WTC11 (cell line): ENCODE measurements at regions not wholly inside any gene's neighbourhood (a gene's known extent, or its start where the extent isn't known, plus 50 kb on each side); places are given as distances from the start of the nearest gene placed in this dataset.

Experiments
- ATAC-seq: fragments of 200-7000 bp; cut with Tn5 transposase; 2 replicates; pipeline ENCODE4 v1.10.0; 2021; ENCODE audit warnings: mild to moderate bottlenecking, moderate library complexity
- CTCF ChIA-PET: fragments of 300-600 bp; sonication (Branson Sonifier 250); formaldehyde crosslinking; loops from one replicate; lab custom pipeline; 2021; ENCODE audit warnings: antibody characterized with exemption; lab: Charles Lee
- POLR2A ChIA-PET: fragments of 350-600 bp; sonication (Branson Sonifier 250); formaldehyde crosslinking; loops from one replicate; lab custom pipeline; 2021; ENCODE audit warnings: antibody characterized with exemption; lab: Charles Lee
- DNase-seq: peaks from one replicate; pipeline ENCODE4 v3.0.0; 2021; ENCODE audit warnings: low spot score
- H3K27ac Mint-ChIP-seq: 2 replicates; pipeline ENCODE4 v1.8.0; 2021; ENCODE audit warnings: mixed read lengths
- H3K27me3 Mint-ChIP-seq: 2 replicates; pipeline ENCODE4 v1.8.0; 2021; ENCODE audit warnings: low read depth, mild to moderate bottlenecking, moderate library complexity, mixed read lengths
- H3K36me3 Mint-ChIP-seq: 2 replicates; pipeline ENCODE4 v1.8.0; 2021; ENCODE audit warnings: mixed read lengths
- H3K4me1 Mint-ChIP-seq: 2 replicates; pipeline ENCODE4 v1.8.0; 2022; ENCODE audit warnings: mixed read lengths
- H3K4me3 Mint-ChIP-seq: 2 replicates; pipeline ENCODE4 v1.8.0; 2021; ENCODE audit warnings: mild to moderate bottlenecking, moderate library complexity, mixed read lengths
- H3K9me3 Mint-ChIP-seq: 2 replicates; pipeline ENCODE4 v1.8.0; 2021; ENCODE audit warnings: mixed read lengths
- ATF3 ChIP-seq: sonication (generic); formaldehyde crosslinking; conservative IDR thresholded peaks from 2 replicates; pipeline ENCODE4 v1.8.1; 2022; ENCODE audit warnings: mild to moderate bottlenecking, missing genetic modification reagents
- CREM ChIP-seq: sonication (generic); formaldehyde crosslinking; IDR thresholded peaks from 2 replicates; pipeline ENCODE4 v1.8.1; 2022; ENCODE audit warnings: mild to moderate bottlenecking, missing genetic modification reagents, moderate library complexity
- ESRRA ChIP-seq: sonication (generic); formaldehyde crosslinking; IDR thresholded peaks from 2 replicates; pipeline ENCODE4 v1.8.1; 2022; ENCODE audit warnings: mild to moderate bottlenecking, missing genetic modification reagents, borderline replicate concordance
- JUN ChIP-seq: sonication (generic); formaldehyde crosslinking; IDR thresholded peaks from 2 replicates; pipeline ENCODE4 v1.8.0; 2023; ENCODE audit warnings: mild to moderate bottlenecking, missing genetic modification reagents
- MYBL2 ChIP-seq: sonication (generic); formaldehyde crosslinking; IDR thresholded peaks from 2 replicates; pipeline ENCODE4 v1.8.1; 2023; ENCODE audit warnings: mild to moderate bottlenecking, moderate library complexity, missing genetic modification reagents
- NFYB ChIP-seq: sonication (generic); formaldehyde crosslinking; conservative IDR thresholded peaks from 2 replicates; pipeline ENCODE4 v1.8.0; 2022; ENCODE audit warnings: low read depth, missing genetic modification reagents
- TEAD4 ChIP-seq: sonication (generic); formaldehyde crosslinking; IDR thresholded peaks from 2 replicates; pipeline ENCODE4 v1.8.0; 2022; ENCODE audit warnings: mild to moderate bottlenecking, missing genetic modification reagents
- ZBTB21 ChIP-seq: sonication (generic); formaldehyde crosslinking; IDR thresholded peaks from 2 replicates; pipeline ENCODE4 v1.8.1; 2023; ENCODE audit warnings: mild to moderate bottlenecking, missing genetic modification reagents, borderline replicate concordance
- ZNF671 ChIP-seq: fragments of 250-450 bp; sonication (Bioruptor Pico); IDR thresholded peaks from 2 replicates; pipeline ENCODE4 v1.8.0; 2021; ENCODE audit warnings: mild to moderate bottlenecking
- TF ChIP-seq, protein P1 (sequence below): fragments of 200-600 bp; IDR thresholded peaks from 2 replicates; pipeline ENCODE4 v1.8.0; 2022; ENCODE audit warnings: antibody characterized with exemption
- TF ChIP-seq, protein P2 (sequence below): sonication (generic); formaldehyde crosslinking; IDR thresholded peaks from 2 replicates; pipeline ENCODE4 v1.8.0; 2022; ENCODE audit warnings: mild to moderate bottlenecking, missing genetic modification reagents
- TF ChIP-seq, protein P3 (sequence below): sonication (generic); formaldehyde crosslinking; IDR thresholded peaks from 2 replicates; pipeline ENCODE4 v1.8.1; 2022; ENCODE audit warnings: mild to moderate bottlenecking, missing genetic modification reagents, moderate library complexity, borderline replicate concordance
- TF ChIP-seq, protein P4 (sequence below): sonication (generic); formaldehyde crosslinking; IDR thresholded peaks from 2 replicates; pipeline ENCODE4 v1.8.0; 2022; ENCODE audit warnings: missing genetic modification reagents
- TF ChIP-seq, protein P5 (sequence below): sonication (generic); formaldehyde crosslinking; IDR thresholded peaks from 2 replicates; pipeline ENCODE4 v1.8.0; 2022; ENCODE audit warnings: mild to moderate bottlenecking, missing genetic modification reagents
- TF ChIP-seq, protein P6 (sequence below): sonication (generic); formaldehyde crosslinking; IDR thresholded peaks from 2 replicates; pipeline ENCODE4 v1.8.1; 2023; ENCODE audit warnings: mild to moderate bottlenecking, missing genetic modification reagents, moderate library complexity
- TF ChIP-seq, protein P7 (sequence below): sonication (generic); formaldehyde crosslinking; IDR thresholded peaks from 2 replicates; pipeline ENCODE4 v1.8.0; 2022; ENCODE audit warnings: mild to moderate bottlenecking, missing genetic modification reagents
- TF ChIP-seq, protein P8 (sequence below): sonication (generic); formaldehyde crosslinking; IDR thresholded peaks from 2 replicates; pipeline ENCODE4 v1.8.1; 2023; ENCODE audit warnings: mild to moderate bottlenecking, missing genetic modification reagents, borderline replicate concordance

- Mint-ChIP-seq H3K36me3 (no peaks in the 10 kb centered on the region), H3K4me3 (peak overlapping the region; percentile 59), H3K27ac (0 out of 2 replicates have a peak overlapping the region, but pooled peaks have one; percentile 33), H3K4me1 (0 out of 2 replicates have a peak, but pooled peaks cover 2% of the 10 kb centered on the region), H3K9me3 (peaks cover 5% of the 10 kb centered on the region; the same call in 1 of the 2 replicates), H3K27me3 (no peaks in the 10 kb centered on the region; the same call in 1 of the 2 replicates)
- DNase-seq (peak; percentile 89), ATAC-seq (peak; percentile 93)
- ChIA-PET POLR2A (interaction anchor here (0.5 to 0.7 kb wide), 3 partner anchors 10 to 159 kb away, joined by 3 to 6 read pairs (median 5); no protein-coding TSS in a partner anchor), CTCF (interaction anchor here (0.5 to 3.1 kb wide), 49 partner anchors 11 to 1257 kb away, joined by 3 to 32 read pairs (median 4); no protein-coding TSS in a partner anchor)
- TF ChIP-seq MYBL2 (CRISPR knock-in tag): no peak
- TF ChIP-seq CREM (CRISPR knock-in tag): no peak
- TF ChIP-seq ZBTB21 (CRISPR knock-in tag): peak; percentile 67; the same call in 1 of the 2 replicates
- no peak for TF ChIP-seq NFYB (CRISPR knock-in tag)
- TF ChIP-seq, protein P1, sequence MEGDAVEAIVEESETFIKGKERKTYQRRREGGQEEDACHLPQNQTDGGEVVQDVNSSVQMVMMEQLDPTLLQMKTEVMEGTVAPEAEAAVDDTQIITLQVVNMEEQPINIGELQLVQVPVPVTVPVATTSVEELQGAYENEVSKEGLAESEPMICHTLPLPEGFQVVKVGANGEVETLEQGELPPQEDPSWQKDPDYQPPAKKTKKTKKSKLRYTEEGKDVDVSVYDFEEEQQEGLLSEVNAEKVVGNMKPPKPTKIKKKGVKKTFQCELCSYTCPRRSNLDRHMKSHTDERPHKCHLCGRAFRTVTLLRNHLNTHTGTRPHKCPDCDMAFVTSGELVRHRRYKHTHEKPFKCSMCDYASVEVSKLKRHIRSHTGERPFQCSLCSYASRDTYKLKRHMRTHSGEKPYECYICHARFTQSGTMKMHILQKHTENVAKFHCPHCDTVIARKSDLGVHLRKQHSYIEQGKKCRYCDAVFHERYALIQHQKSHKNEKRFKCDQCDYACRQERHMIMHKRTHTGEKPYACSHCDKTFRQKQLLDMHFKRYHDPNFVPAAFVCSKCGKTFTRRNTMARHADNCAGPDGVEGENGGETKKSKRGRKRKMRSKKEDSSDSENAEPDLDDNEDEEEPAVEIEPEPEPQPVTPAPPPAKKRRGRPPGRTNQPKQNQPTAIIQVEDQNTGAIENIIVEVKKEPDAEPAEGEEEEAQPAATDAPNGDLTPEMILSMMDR: peak; percentile 97
- TF ChIP-seq, protein P2, sequence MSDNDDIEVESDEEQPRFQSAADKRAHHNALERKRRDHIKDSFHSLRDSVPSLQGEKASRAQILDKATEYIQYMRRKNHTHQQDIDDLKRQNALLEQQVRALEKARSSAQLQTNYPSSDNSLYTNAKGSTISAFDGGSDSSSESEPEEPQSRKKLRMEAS: no peak
- no peak for TF ChIP-seq ATF3 (CRISPR knock-in tag)
- TF ChIP-seq, protein P3, sequence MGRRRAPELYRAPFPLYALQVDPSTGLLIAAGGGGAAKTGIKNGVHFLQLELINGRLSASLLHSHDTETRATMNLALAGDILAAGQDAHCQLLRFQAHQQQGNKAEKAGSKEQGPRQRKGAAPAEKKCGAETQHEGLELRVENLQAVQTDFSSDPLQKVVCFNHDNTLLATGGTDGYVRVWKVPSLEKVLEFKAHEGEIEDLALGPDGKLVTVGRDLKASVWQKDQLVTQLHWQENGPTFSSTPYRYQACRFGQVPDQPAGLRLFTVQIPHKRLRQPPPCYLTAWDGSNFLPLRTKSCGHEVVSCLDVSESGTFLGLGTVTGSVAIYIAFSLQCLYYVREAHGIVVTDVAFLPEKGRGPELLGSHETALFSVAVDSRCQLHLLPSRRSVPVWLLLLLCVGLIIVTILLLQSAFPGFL (CRISPR knock-in tag): no peak
Measured at GRCh38 chr13:26929971-26930730, 169.6 kb upstream of the GPR12 start.

DNA sequence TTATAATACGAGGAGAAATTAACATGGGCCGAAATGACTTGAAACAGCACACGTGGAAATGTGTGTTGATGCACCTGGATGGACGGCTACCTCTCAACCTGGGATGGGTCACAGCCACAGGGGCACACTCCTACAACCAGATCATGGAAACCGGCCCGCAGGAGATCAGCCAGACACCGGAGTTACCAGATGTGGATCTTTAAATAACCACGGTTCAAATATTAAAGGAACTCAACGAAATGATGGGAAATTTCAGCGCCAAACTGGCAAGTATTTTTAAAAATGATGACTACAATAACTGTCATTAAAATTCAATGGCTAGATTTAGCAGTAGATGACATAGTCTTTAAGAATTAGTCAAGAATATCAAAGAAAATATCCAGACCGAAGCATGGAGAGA, 166.9 kb upstream of the GPR12 start:
- Mint-ChIP-seq H3K4me1 (0 out of 2 replicates have a peak, but pooled peaks cover 2% of the 10 kb centered on the region), H3K4me3 (no peak overlapping the region), H3K27me3 (no peaks in the 10 kb centered on the region; the same call in 1 of the 2 replicates), H3K9me3 (no peaks in the 10 kb centered on the region), H3K36me3 (no peaks in the 10 kb centered on the region), H3K27ac (no peak overlapping the region)
- no peak for DNase-seq
- CTCF ChIA-PET: interaction anchor here (0.6 kb wide), 1 partner anchor 55 kb away, joined by 3 read pairs; no protein-coding TSS in a partner anchor
- no peak for ATAC-seq
- POLR2A ChIA-PET: no interaction called here
- TF ChIP-seq, protein P4, sequence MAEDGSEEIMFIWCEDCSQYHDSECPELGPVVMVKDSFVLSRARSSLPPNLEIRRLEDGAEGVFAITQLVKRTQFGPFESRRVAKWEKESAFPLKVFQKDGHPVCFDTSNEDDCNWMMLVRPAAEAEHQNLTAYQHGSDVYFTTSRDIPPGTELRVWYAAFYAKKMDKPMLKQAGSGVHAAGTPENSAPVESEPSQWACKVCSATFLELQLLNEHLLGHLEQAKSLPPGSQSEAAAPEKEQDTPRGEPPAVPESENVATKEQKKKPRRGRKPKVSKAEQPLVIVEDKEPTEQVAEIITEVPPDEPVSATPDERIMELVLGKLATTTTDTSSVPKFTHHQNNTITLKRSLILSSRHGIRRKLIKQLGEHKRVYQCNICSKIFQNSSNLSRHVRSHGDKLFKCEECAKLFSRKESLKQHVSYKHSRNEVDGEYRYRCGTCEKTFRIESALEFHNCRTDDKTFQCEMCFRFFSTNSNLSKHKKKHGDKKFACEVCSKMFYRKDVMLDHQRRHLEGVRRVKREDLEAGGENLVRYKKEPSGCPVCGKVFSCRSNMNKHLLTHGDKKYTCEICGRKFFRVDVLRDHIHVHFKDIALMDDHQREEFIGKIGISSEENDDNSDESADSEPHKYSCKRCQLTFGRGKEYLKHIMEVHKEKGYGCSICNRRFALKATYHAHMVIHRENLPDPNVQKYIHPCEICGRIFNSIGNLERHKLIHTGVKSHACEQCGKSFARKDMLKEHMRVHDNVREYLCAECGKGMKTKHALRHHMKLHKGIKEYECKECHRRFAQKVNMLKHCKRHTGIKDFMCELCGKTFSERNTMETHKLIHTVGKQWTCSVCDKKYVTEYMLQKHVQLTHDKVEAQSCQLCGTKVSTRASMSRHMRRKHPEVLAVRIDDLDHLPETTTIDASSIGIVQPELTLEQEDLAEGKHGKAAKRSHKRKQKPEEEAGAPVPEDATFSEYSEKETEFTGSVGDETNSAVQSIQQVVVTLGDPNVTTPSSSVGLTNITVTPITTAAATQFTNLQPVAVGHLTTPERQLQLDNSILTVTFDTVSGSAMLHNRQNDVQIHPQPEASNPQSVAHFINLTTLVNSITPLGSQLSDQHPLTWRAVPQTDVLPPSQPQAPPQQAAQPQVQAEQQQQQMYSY (CRISPR knock-in tag): no peak
- TF ChIP-seq TEAD4 (CRISPR knock-in tag) (no peak), ESRRA (CRISPR knock-in tag) (no peak), CREM (CRISPR knock-in tag) (no peak), ZNF671 (CRISPR knock-in tag) (no peak), JUN (CRISPR knock-in tag) (no peak), NFYB (CRISPR knock-in tag) (no peak)
- TF ChIP-seq, protein P5, sequence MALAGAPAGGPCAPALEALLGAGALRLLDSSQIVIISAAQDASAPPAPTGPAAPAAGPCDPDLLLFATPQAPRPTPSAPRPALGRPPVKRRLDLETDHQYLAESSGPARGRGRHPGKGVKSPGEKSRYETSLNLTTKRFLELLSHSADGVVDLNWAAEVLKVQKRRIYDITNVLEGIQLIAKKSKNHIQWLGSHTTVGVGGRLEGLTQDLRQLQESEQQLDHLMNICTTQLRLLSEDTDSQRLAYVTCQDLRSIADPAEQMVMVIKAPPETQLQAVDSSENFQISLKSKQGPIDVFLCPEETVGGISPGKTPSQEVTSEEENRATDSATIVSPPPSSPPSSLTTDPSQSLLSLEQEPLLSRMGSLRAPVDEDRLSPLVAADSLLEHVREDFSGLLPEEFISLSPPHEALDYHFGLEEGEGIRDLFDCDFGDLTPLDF: no peak
- TF ChIP-seq, protein P6, sequence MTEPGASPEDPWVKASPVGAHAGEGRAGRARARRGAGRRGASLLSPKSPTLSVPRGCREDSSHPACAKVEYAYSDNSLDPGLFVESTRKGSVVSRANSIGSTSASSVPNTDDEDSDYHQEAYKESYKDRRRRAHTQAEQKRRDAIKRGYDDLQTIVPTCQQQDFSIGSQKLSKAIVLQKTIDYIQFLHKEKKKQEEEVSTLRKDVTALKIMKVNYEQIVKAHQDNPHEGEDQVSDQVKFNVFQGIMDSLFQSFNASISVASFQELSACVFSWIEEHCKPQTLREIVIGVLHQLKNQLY (CRISPR knock-in tag): no peak
- TF ChIP-seq, protein P7, sequence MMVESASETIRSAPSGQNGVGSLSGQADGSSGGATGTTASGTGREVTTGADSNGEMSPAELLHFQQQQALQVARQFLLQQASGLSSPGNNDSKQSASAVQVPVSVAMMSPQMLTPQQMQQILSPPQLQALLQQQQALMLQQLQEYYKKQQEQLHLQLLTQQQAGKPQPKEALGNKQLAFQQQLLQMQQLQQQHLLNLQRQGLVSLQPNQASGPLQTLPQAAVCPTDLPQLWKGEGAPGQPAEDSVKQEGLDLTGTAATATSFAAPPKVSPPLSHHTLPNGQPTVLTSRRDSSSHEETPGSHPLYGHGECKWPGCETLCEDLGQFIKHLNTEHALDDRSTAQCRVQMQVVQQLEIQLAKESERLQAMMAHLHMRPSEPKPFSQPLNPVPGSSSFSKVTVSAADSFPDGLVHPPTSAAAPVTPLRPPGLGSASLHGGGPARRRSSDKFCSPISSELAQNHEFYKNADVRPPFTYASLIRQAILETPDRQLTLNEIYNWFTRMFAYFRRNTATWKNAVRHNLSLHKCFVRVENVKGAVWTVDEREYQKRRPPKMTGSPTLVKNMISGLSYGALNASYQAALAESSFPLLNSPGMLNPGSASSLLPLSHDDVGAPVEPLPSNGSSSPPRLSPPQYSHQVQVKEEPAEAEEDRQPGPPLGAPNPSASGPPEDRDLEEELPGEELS: no peak
- TF ChIP-seq, protein P8, sequence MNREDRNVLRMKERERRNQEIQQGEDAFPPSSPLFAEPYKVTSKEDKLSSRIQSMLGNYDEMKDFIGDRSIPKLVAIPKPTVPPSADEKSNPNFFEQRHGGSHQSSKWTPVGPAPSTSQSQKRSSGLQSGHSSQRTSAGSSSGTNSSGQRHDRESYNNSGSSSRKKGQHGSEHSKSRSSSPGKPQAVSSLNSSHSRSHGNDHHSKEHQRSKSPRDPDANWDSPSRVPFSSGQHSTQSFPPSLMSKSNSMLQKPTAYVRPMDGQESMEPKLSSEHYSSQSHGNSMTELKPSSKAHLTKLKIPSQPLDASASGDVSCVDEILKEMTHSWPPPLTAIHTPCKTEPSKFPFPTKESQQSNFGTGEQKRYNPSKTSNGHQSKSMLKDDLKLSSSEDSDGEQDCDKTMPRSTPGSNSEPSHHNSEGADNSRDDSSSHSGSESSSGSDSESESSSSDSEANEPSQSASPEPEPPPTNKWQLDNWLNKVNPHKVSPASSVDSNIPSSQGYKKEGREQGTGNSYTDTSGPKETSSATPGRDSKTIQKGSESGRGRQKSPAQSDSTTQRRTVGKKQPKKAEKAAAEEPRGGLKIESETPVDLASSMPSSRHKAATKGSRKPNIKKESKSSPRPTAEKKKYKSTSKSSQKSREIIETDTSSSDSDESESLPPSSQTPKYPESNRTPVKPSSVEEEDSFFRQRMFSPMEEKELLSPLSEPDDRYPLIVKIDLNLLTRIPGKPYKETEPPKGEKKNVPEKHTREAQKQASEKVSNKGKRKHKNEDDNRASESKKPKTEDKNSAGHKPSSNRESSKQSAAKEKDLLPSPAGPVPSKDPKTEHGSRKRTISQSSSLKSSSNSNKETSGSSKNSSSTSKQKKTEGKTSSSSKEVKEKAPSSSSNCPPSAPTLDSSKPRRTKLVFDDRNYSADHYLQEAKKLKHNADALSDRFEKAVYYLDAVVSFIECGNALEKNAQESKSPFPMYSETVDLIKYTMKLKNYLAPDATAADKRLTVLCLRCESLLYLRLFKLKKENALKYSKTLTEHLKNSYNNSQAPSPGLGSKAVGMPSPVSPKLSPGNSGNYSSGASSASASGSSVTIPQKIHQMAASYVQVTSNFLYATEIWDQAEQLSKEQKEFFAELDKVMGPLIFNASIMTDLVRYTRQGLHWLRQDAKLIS (CRISPR knock-in tag): no peak
